ENCODE measurements at regions not wholly inside any gene's neighbourhood (a gene's known extent, or its start where the extent isn't known, plus 50 kb on each side); places are given as distances from the start of the nearest gene placed in this dataset.

GRCh38 chr9:106414042-106414441, 448.9 kb upstream of the ZNF462 start:
- TF ChIP-seq MAX (IDR thresholded peaks at IDR 0.05) (no peak), CTCF (IDR thresholded peaks at IDR 0.05; ENCODE audit: low read depth, low read length, missing input control) (no peak), TAF1 (conservative IDR thresholded peaks at IDR 0.05) (no peak), RAD21 (IDR thresholded peaks at IDR 0.05) (no peak), ATF3 (IDR thresholded peaks at IDR 0.05) (no peak), FOXA2 (IDR thresholded peaks at IDR 0.05) (no peak), YY1 (IDR thresholded peaks at IDR 0.05) (no peak), REST (IDR thresholded peaks at IDR 0.05) (no peak), EGR1 (IDR thresholded peaks at IDR 0.05; ENCODE audit: low read depth in 2 of 2) (no peak), ZBTB33 (IDR thresholded peaks at IDR 0.05) (no peak), SP1 (IDR thresholded peaks at IDR 0.05) (no peak), NR2F2 (IDR thresholded peaks at IDR 0.05) (no peak), RXRA (IDR thresholded peaks at IDR 0.05) (no peak)

Measured in liver (tissue), 3 donors.